H1 (cell line): ENCODE measurements at regions not wholly inside any gene's neighbourhood (a gene's known extent, or its start where the extent isn't known, plus 50 kb on each side); places are given as distances from the start of the nearest gene placed in this dataset.

Source experiments
- CTCF ChIA-PET: fragments of 300-600 bp; sonication (Branson Sonifier 250); formaldehyde crosslinking; loops from one replicate; lab custom pipeline; 2021; ENCODE audit not compliant: partially characterized antibody; lab: Charles Lee
- POLR2A ChIA-PET: fragments of 300-600 bp; sonication (Branson Sonifier 250); formaldehyde crosslinking; loops from one replicate; lab custom pipeline; 2021; ENCODE audit warnings: inconsistent platforms; ENCODE audit not compliant: partially characterized antibody; lab: Charles Lee
- DNase-seq, 2 experiments: peaks; one replicate each; pipeline versions ENCODE4 v3.0.0 to v3.0.0-alpha.2; 2010 to 2022; ENCODE audit warnings: low spot score in 2 of 2, low read depth in 1 of 2, mixed read lengths in 1 of 2
- FAIRE-seq: peaks from 2 replicates; lab custom pipeline; 2011; peaks lifted over from hg19 to GRCh38; lab: Jason Lieb, UNC
- H2AFZ ChIP-seq: 2 replicates; pipeline ENCODE4 v1.8.1; 2012; ENCODE audit warnings: low read length, inconsistent platforms
- H2AK5ac ChIP-seq: 2 replicates; pipeline ENCODE4 v1.6.1; 2013; ENCODE audit warnings: low read depth, low read length
- H2BK120ac ChIP-seq: replicated peaks from 2 replicates; pipeline ENCODE3; 2013; ENCODE audit warnings: low read depth, low read length, inconsistent platforms
- H2BK12ac ChIP-seq: 2 replicates; pipeline ENCODE4 v1.6.1; 2013; ENCODE audit warnings: low read depth, low read length
- H2BK15ac ChIP-seq: 2 replicates; pipeline ENCODE4 v1.6.1; 2013; ENCODE audit warnings: low read length
- H2BK20ac ChIP-seq: 2 replicates; pipeline ENCODE4 v1.6.1; 2013; ENCODE audit warnings: low read length
- H2BK5ac ChIP-seq: 2 replicates; pipeline ENCODE4 v1.6.1; 2013; ENCODE audit warnings: low read depth, low read length
- H3K14ac ChIP-seq: 2 replicates; pipeline ENCODE4 v1.6.1; 2013; ENCODE audit warnings: inconsistent platforms; ENCODE audit not compliant: insufficient read length
- H3K18ac ChIP-seq: 2 replicates; pipeline ENCODE4 v1.6.1; 2013; ENCODE audit warnings: low read length; ENCODE audit errors: extremely low read depth
- H3K23ac ChIP-seq: 2 replicates; pipeline ENCODE4 v1.6.1; 2013; ENCODE audit warnings: inconsistent platforms; ENCODE audit not compliant: insufficient read length
- H3K23me2 ChIP-seq: 2 replicates; pipeline ENCODE4 v1.6.1; 2013; ENCODE audit warnings: low read depth, low read length
- H3K27ac ChIP-seq: 2 replicates; pipeline ENCODE4 v1.6.1; 2011; ENCODE audit warnings: low read depth, low read length, inconsistent platforms
- H3K27me3 ChIP-seq, 4 experiments: replicated peaks in 1 of 4; 1 replicate in 1 of 4; 2 replicates in 3 of 4; pipeline versions ENCODE4 v1.6.1 to v1.8.1; 2011 to 2013; ENCODE audit warnings: low read length in 3 of 4, mild to moderate bottlenecking in 3 of 4, inconsistent platforms in 2 of 4, mixed read lengths in 2 of 4, moderate library complexity in 1 of 4; ENCODE audit not compliant: control insufficient read depth in 3 of 4, insufficient read depth in 3 of 4; ENCODE audit errors: extremely low read depth in 1 of 4
- H3K36me3 ChIP-seq, 4 experiments: 2 replicates each; pipeline versions ENCODE4 v1.6.1 to v1.8.1; 2011 to 2013; ENCODE audit warnings: mild to moderate bottlenecking in 4 of 4, low read length in 3 of 4, moderate library complexity in 2 of 4, control low read depth in 1 of 4, inconsistent platforms in 1 of 4; ENCODE audit not compliant: insufficient read depth in 4 of 4, control insufficient read depth in 2 of 4
- H3K4ac ChIP-seq: replicated peaks from 2 replicates; pipeline ENCODE3; 2013; ENCODE audit warnings: low read length, low read depth, mixed read lengths, inconsistent platforms; ENCODE audit not compliant: insufficient read length
- H3K4me1 ChIP-seq, 4 experiments: replicated peaks in 1 of 4; 1 replicate in 1 of 4; 2 replicates in 3 of 4; pipeline versions ENCODE4 v1.6.1 to v1.8.1; 2011 to 2013; ENCODE audit warnings: low read length in 3 of 4, inconsistent platforms in 2 of 4, mixed read lengths in 1 of 4; ENCODE audit not compliant: insufficient read depth in 4 of 4, control insufficient read depth in 3 of 4
- H3K4me2 ChIP-seq, 2 experiments: 2 replicates each; pipeline versions ENCODE4 v1.6.1 to v1.8.1; 2011 to 2013; ENCODE audit warnings: low read depth in 2 of 2, low read length in 2 of 2, control low read depth in 1 of 2, inconsistent platforms in 1 of 2, mild to moderate bottlenecking in 1 of 2; ENCODE audit not compliant: insufficient read depth in 1 of 2
- H3K4me3 ChIP-seq, 4 experiments: fragments of 200-600, 300-600 bp in 1 of 4; sonication (generic), shearing (Covaris generic), sonication (Bioruptor Twin) in 1 of 4; 2 replicates each; pipeline versions ENCODE4 v1.5.1 to v1.8.1; 2011 to 2016; ENCODE audit warnings: low read length in 4 of 4, low read depth in 3 of 4, control low read depth in 2 of 4, inconsistent platforms in 2 of 4, mild to moderate bottlenecking in 2 of 4, mixed read lengths in 1 of 4, moderate library complexity in 1 of 4; ENCODE audit not compliant: insufficient read depth in 2 of 4; ENCODE audit errors: extremely low read depth in 1 of 4
- H3K56ac ChIP-seq: replicated peaks from 2 replicates; pipeline ENCODE3; 2013; ENCODE audit warnings: low read depth, mild to moderate bottlenecking, mixed read lengths, low read length, inconsistent platforms; ENCODE audit not compliant: insufficient read length
- H3K79me1 ChIP-seq: 2 replicates; pipeline ENCODE4 v1.6.1; 2013; ENCODE audit warnings: low read depth, low read length, control low read depth
- H3K79me2 ChIP-seq, 2 experiments: 2 replicates each; pipeline versions ENCODE4 v1.6.1 to v1.8.1; 2012 to 2013; ENCODE audit warnings: low read length in 2 of 2, mild to moderate bottlenecking in 2 of 2, inconsistent platforms in 1 of 2; ENCODE audit not compliant: insufficient read depth in 2 of 2, control insufficient read depth in 1 of 2
- H3K9ac ChIP-seq, 4 experiments: replicated peaks in 1 of 4; 1 replicate in 1 of 4; 2 replicates in 3 of 4; pipeline versions ENCODE4 v1.6.1 to v1.8.1; 2011 to 2013; ENCODE audit warnings: low read depth in 3 of 4, low read length in 3 of 4, control low read depth in 2 of 4, mild to moderate bottlenecking in 2 of 4, moderate library complexity in 2 of 4, inconsistent platforms in 1 of 4; ENCODE audit errors: extremely low read depth in 1 of 4
- H3K9me3 ChIP-seq, 2 experiments: 2 replicates each; pipeline versions ENCODE4 v1.6.1 to v1.8.1; 2012 to 2013; ENCODE audit warnings: mild to moderate bottlenecking in 2 of 2, moderate library complexity in 2 of 2, control low read depth in 1 of 2, inconsistent platforms in 1 of 2, low read depth in 1 of 2, low read length in 1 of 2, mixed read lengths in 1 of 2; ENCODE audit not compliant: insufficient read depth in 2 of 2
- H4K20me1 ChIP-seq, 2 experiments: replicated peaks in 1 of 2; 2 replicates each; pipeline versions ENCODE3 to v1.8.1; 2011 to 2013; ENCODE audit warnings: inconsistent platforms in 2 of 2, low read length in 2 of 2, mild to moderate bottlenecking in 1 of 2; ENCODE audit not compliant: insufficient read depth in 2 of 2, control insufficient read depth in 1 of 2
- H4K5ac ChIP-seq: 2 replicates; pipeline ENCODE4 v1.6.1; 2013; ENCODE audit warnings: low read length, low read depth, mixed read lengths, inconsistent platforms; ENCODE audit not compliant: insufficient read length
- H4K8ac ChIP-seq: 2 replicates; pipeline ENCODE4 v1.8.0; 2013; ENCODE audit warnings: mild to moderate bottlenecking, moderate library complexity, low read length, inconsistent platforms; ENCODE audit not compliant: insufficient read depth; ENCODE audit errors: extremely low read depth
- H4K91ac ChIP-seq: replicated peaks from 2 replicates; pipeline ENCODE3; 2013; ENCODE audit warnings: low read length, mixed read lengths, inconsistent platforms; ENCODE audit not compliant: insufficient read length
- ASH2L ChIP-seq: fragments of 200-600, 300-600 bp; sonication (generic); IDR thresholded peaks from one replicate; pipeline ENCODE4 v1.7.1; 2017; ENCODE audit warnings: low read length
- ATF3 ChIP-seq: IDR thresholded peaks from 2 replicates; pipeline ENCODE4 v1.6.1; 2011; ENCODE audit warnings: low read depth, mild to moderate bottlenecking, low read length; ENCODE audit not compliant: insufficient read depth
- BACH1 ChIP-seq: IDR thresholded peaks from 2 replicates; pipeline ENCODE4 v1.6.1; 2012; ENCODE audit warnings: low read length, improper control_type of control experiment
- FOSL1 ChIP-seq: IDR thresholded peaks from 2 replicates; pipeline ENCODE4 v1.6.1; 2011; ENCODE audit warnings: mild to moderate bottlenecking, low read depth, low read length, moderate library complexity; ENCODE audit not compliant: insufficient read depth
- GABPA ChIP-seq: IDR thresholded peaks from 2 replicates; pipeline ENCODE4 v1.6.1; 2011; ENCODE audit warnings: mild to moderate bottlenecking, low read length, moderate library complexity, borderline replicate concordance; ENCODE audit not compliant: insufficient read depth
- JUN ChIP-seq: IDR thresholded peaks from 2 replicates; pipeline ENCODE4 v1.6.1; 2011; ENCODE audit warnings: low read depth, mild to moderate bottlenecking, improper control_type of control experiment, low read length
- JUND ChIP-seq: IDR thresholded peaks from 2 replicates; pipeline ENCODE4 v1.6.1; 2011; ENCODE audit warnings: mild to moderate bottlenecking, improper control_type of control experiment, low read length
- MAFK ChIP-seq: IDR thresholded peaks from 2 replicates; pipeline ENCODE4 v1.6.1; 2012; ENCODE audit warnings: low read depth, mild to moderate bottlenecking, improper control_type of control experiment, low read length
- POU5F1 ChIP-seq: IDR thresholded peaks from 2 replicates; pipeline ENCODE4 v1.6.1; 2011; ENCODE audit warnings: low read depth, mild to moderate bottlenecking, low read length, moderate library complexity
- RBBP5 ChIP-seq: IDR thresholded peaks from 2 replicates; pipeline ENCODE4 v1.7.1; 2012; ENCODE audit warnings: low read depth, mild to moderate bottlenecking, inconsistent platforms, low read length, moderate library complexity, borderline replicate concordance
- SP1 ChIP-seq: IDR thresholded peaks from 2 replicates; pipeline ENCODE4 v1.6.1; 2011; ENCODE audit warnings: low read depth, low read length
- SRF ChIP-seq: IDR thresholded peaks from 2 replicates; pipeline ENCODE4 v1.6.1; 2011; ENCODE audit warnings: mild to moderate bottlenecking, low read depth, low read length, moderate library complexity
- SUZ12 ChIP-seq: fragments of 200-600 bp; sonication (generic); IDR thresholded peaks from 2 replicates; pipeline ENCODE4 v1.6.1; 2012; ENCODE audit warnings: mild to moderate bottlenecking, inconsistent platforms, low read length, moderate library complexity, mixed read lengths
- TAF7 ChIP-seq: optimal IDR thresholded peaks from 2 replicates; pipeline ENCODE3; 2011; ENCODE audit warnings: low read depth, mild to moderate bottlenecking, inconsistent platforms, low read length, moderate library complexity, borderline replicate concordance
- TBP ChIP-seq: IDR thresholded peaks from 2 replicates; pipeline ENCODE4 v1.6.1; 2011; ENCODE audit warnings: low read depth, low read length, improper control_type of control experiment
- ZNF274 ChIP-seq: IDR thresholded peaks from 2 replicates; pipeline ENCODE4 v1.7.0; 2012; ENCODE audit warnings: low read length, borderline replicate concordance; ENCODE audit errors: extremely low read depth
- WGBS, 2 experiments: shearing (Covaris generic) in 1 of 2; methylation state at CpG; one replicate each; pipeline versions ENCODE4 v1.1.6 to v1.1.7; 2013 to 2015; ENCODE audit warnings: low lambda C conversion rate in 2 of 2, mixed read lengths in 2 of 2, inconsistent platforms in 1 of 2, low coverage in 1 of 2, missing lambda C conversion rate in 1 of 2; ENCODE audit not compliant: insufficient replicate concordance in 2 of 2, insufficient coverage in 1 of 2, insufficient read length in 1 of 2; ENCODE audit errors: extremely low coverage in 1 of 2, missing lambda C conversion rate in 1 of 2; 5-methylcytosine and 5-hydroxymethylcytosine counted together

GRCh38 chr3:81033185-81033584 lies 728.3 kb downstream of the GBE1 start:
- no peak overlapping the region for H2AK5ac ChIP-seq
- no peak overlapping the region for H3K18ac ChIP-seq
- no peak overlapping the region for H3K4ac ChIP-seq
- H3K27ac ChIP-seq = no peak overlapping the region
- no peak overlapping the region for H4K8ac ChIP-seq
- no peak overlapping the region for H2BK5ac ChIP-seq
- no peaks in the 10 kb centered on the region for H3K27me3 ChIP-seq
- no peak overlapping the region for H3K4me2 ChIP-seq
- no peak overlapping the region for H2BK20ac ChIP-seq
- H3K23ac ChIP-seq = no peak overlapping the region
- no peak overlapping the region for H3K56ac ChIP-seq
- no peaks in the 10 kb centered on the region for H3K23me2 ChIP-seq
- H3K36me3 ChIP-seq = no peaks in the 10 kb centered on the region
- H2BK12ac ChIP-seq = no peak overlapping the region
- CTCF ChIA-PET = no interaction called here
- no peaks in the 10 kb centered on the region for H4K20me1 ChIP-seq
- H3K14ac ChIP-seq = no peak overlapping the region
- H3K4me1 ChIP-seq = no peaks in the 10 kb centered on the region
- no peak overlapping the region for H2BK120ac ChIP-seq
- H2AFZ ChIP-seq = no peak overlapping the region
- FAIRE-seq (no peak), DNase-seq (no peak)
- no peaks in the 10 kb centered on the region for H3K79me2 ChIP-seq
- H3K9me3 ChIP-seq = no peaks in the 10 kb centered on the region
- no peak overlapping the region for H3K9ac ChIP-seq
- 83% methylated on average over 2 of the region's 2 CpGs; no CpG with 5 or more reads in 1 of the 2 experiments for whole genome bisulfite sequencing, 2 experiments
- H3K79me1 ChIP-seq = no peaks in the 10 kb centered on the region
- H4K91ac ChIP-seq = no peak overlapping the region
- POLR2A ChIA-PET = no interaction called here
- H4K5ac ChIP-seq = no peak overlapping the region
- H2BK15ac ChIP-seq = no peak overlapping the region
- no peak overlapping the region for H3K4me3 ChIP-seq
- TF ChIP-seq JUND (no peak), RBBP5 (no peak), MAFK (no peak), SP1 (no peak), POU5F1 (no peak), JUN (no peak), SRF (no peak), FOSL1 (no peak), GABPA (no peak), SUZ12 (no peak), ATF3 (no peak), TBP (no peak), BACH1 (no peak), TAF7 (no peak), ZNF274 (no peak), ASH2L (no peak)
